Lower lobe of right lung (tissue), 2 donors: ENCODE measurements at regions not wholly inside any gene's neighbourhood (a gene's known extent, or its start where the extent isn't known, plus 50 kb on each side); places are given as distances from the start of the nearest gene placed in this dataset.

Experiments used
- ATAC-seq, 2 donors: fragments of 200-7000 bp; cut with Tn5 transposase; one replicate each; pipeline ENCODE4 v1.9.1; 2020 to 2022; ENCODE audit warnings: mild to moderate bottlenecking in 2 of 2, moderate library complexity in 2 of 2
- DNase-seq: peaks from one replicate; pipeline ENCODE4 v3.0.0-alpha.2; 2020
- H3K27ac ChIP-seq: fragments of 200-600 bp; one replicate; pipeline ENCODE4 v1.8.0; 2022
- H3K27me3 ChIP-seq: fragments of 200-600 bp; one replicate; pipeline ENCODE4 v1.8.0; 2022; ENCODE audit warnings: low read depth
- H3K36me3 ChIP-seq: fragments of 200-600 bp; one replicate; pipeline ENCODE4 v1.8.0; 2022; ENCODE audit warnings: mild to moderate bottlenecking
- H3K4me1 ChIP-seq: fragments of 200-600 bp; one replicate; pipeline ENCODE4 v1.8.0; 2022
- H3K4me3 ChIP-seq: fragments of 200-600 bp; one replicate; pipeline ENCODE4 v1.8.0; 2022; ENCODE audit warnings: mild to moderate bottlenecking
- H3K9me3 ChIP-seq: fragments of 200-600 bp; one replicate; pipeline ENCODE4 v1.8.0; 2022
- CTCF ChIP-seq: fragments of 200-600 bp; IDR thresholded peaks from one replicate; pipeline ENCODE4 v1.8.0; 2022; ENCODE audit warnings: antibody characterized with exemption, mild to moderate bottlenecking
- intact Hi-C: fragments of 100-400 bp; cut with DNase I; formaldehyde crosslinking; loops from one replicate; pipeline ENCODE4 v1.11.0; 2022
- donor health status: DM: no; HTN: yes; CAD: no; lungs with severe emphysema.

GRCh38 chr3:146326875-146327543 lies 76.1 kb upstream of the PLSCR4 start:
- peak; percentile 45 to 76 for ATAC-seq
- DNase-seq: no peak
- Histone ChIP-seq H3K9me3 (no peaks in the 10 kb centered on the region), H3K27ac (no peak overlapping the region), H3K36me3 (no peaks in the 10 kb centered on the region), H3K4me1 (no peaks in the 10 kb centered on the region), H3K27me3 (no peaks in the 10 kb centered on the region), H3K4me3 (no peak overlapping the region)
- intact Hi-C loops: loop anchor here (10.0 kb wide), 2 partner anchors 112 to 252 kb away; no protein-coding TSS in a partner anchor
- peak; percentile 58 for TF ChIP-seq CTCF

DNA sequence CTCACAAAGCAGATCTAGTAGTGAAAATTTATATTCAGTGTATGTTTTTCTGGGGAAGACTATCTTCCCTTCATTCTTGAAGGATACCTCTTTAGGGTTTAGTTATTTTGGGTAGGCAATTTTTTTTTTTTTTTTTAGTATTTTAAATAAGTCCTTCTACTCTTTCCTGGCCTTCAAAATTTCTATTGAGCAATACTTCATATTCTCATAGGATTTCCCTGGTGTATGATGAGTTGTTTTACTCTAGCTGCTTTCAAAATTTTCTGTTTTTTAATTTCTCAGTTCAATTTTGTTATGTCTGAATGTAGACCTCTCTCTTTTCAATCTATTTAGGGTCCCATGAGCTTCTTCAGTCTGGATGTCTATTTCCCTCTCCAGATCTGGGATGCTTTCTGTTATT lies 74.3 kb upstream of the PLSCR4 start:
- intact Hi-C loops: loop anchor here (10.0 kb wide), 2 partner anchors 110 to 250 kb away; no protein-coding TSS in a partner anchor
- H3K27me3 ChIP-seq: no peaks in the 10 kb centered on the region
- ATAC-seq (no peak), DNase-seq (no peak)
- TF ChIP-seq CTCF: no peak
- no peaks in the 10 kb centered on the region for H3K36me3 ChIP-seq
- no peaks in the 10 kb centered on the region for H3K9me3 ChIP-seq
- no peaks in the 10 kb centered on the region for H3K4me1 ChIP-seq
- no peak overlapping the region for H3K27ac ChIP-seq
- H3K4me3 ChIP-seq: no peak overlapping the region

DNA sequence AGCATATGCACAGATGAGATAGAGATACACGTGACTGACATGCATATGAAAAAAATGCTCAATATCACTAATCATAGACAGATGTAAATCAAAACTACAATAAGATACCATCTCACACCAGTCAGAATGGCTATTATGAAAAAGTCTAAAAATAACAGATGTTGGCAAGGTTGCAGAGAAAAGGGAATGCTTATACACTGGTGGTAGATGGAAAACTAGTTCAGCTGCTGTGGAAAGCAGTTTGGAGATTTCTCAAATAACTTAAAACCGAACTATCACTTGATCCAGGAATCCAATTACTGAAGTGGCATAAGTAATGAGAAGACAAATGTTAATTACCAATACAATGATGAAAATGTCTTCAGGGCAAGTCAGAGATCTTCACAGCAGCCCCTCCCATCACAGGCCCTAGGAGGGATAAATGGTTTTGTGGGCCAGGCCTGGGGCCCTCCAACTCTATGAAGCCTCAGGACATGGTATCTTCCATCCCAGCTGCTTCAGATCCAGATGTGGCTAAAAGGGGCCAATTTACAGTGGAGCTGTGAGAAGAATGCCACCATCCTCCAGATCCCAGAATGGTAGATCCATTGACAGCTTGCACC lies 71.4 kb upstream of the PLSCR4 start:
- H3K4me3 ChIP-seq: no peak overlapping the region
- no peak for TF ChIP-seq CTCF
- no peaks in the 10 kb centered on the region for H3K36me3 ChIP-seq
- no peaks in the 10 kb centered on the region for H3K9me3 ChIP-seq
- no peaks in the 10 kb centered on the region for H3K4me1 ChIP-seq
- DNase-seq: no peak
- H3K27me3 ChIP-seq: no peaks in the 10 kb centered on the region
- ATAC-seq: no peak
- intact Hi-C loops: loop anchor here (10.0 kb wide), 2 partner anchors 108 to 248 kb away; no protein-coding TSS in a partner anchor
- H3K27ac ChIP-seq: no peak overlapping the region

DNA sequence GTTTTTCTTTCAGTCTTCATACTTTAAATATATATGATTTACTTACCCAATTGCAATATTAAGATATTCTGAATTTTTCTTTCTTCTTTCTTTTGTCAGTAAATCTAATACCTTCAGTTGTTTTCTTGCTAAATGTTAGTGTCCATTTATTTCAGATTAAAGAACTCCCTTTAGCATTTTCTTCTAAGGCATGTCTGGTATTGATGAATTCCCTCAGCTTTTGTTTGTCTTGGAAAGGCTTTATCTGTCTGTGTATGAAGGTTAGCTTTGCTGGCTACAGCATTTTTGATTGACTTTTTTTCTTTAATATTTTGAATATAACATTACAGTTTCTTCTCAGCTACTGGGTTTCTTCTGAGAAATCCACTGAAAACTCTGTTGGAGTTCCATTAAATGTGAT lies 64.0 kb upstream of the PLSCR4 start:
- intact Hi-C loops: no loop called here

GRCh38 chr3:146313746-146314111 lies 62.8 kb upstream of the PLSCR4 start:
- Histone ChIP-seq H3K4me3 (no peak overlapping the region), H3K36me3 (no peaks in the 10 kb centered on the region), H3K27me3 (no peaks in the 10 kb centered on the region), H3K9me3 (no peaks in the 10 kb centered on the region), H3K4me1 (peaks cover 4% of the 10 kb centered on the region), H3K27ac (no peak overlapping the region)
- intact Hi-C loops: no loop called here
- peak; percentile 24 to 49 for ATAC-seq
- no peak for TF ChIP-seq CTCF
- no peak for DNase-seq

More for the DNA sequence above, 64.0 kb upstream of the PLSCR4 start:
- TF ChIP-seq CTCF: no peak
- ATAC-seq: no peak
- Histone ChIP-seq H3K9me3 (no peaks in the 10 kb centered on the region), H3K27me3 (no peaks in the 10 kb centered on the region), H3K4me3 (no peak overlapping the region), H3K36me3 (no peaks in the 10 kb centered on the region), H3K4me1 (no peaks in the 10 kb centered on the region), H3K27ac (no peak overlapping the region)
- DNase-seq: no peak
